UCSD-AML1 (cell line): ENCODE measurements at regions not wholly inside any gene's neighbourhood (a gene's known extent, or its start where the extent isn't known, plus 50 kb on each side); places are given as distances from the start of the nearest gene placed in this dataset.
A peak's percentile ranks its signal among the peaks of the same experiment; 100 is the strongest.

Source experiments
- DNase-seq: peaks from one replicate; lab custom pipeline; 2025; ENCODE audit not compliant: unreplicated experiment; lab: John Stamatoyannopoulos, UW

DNA sequence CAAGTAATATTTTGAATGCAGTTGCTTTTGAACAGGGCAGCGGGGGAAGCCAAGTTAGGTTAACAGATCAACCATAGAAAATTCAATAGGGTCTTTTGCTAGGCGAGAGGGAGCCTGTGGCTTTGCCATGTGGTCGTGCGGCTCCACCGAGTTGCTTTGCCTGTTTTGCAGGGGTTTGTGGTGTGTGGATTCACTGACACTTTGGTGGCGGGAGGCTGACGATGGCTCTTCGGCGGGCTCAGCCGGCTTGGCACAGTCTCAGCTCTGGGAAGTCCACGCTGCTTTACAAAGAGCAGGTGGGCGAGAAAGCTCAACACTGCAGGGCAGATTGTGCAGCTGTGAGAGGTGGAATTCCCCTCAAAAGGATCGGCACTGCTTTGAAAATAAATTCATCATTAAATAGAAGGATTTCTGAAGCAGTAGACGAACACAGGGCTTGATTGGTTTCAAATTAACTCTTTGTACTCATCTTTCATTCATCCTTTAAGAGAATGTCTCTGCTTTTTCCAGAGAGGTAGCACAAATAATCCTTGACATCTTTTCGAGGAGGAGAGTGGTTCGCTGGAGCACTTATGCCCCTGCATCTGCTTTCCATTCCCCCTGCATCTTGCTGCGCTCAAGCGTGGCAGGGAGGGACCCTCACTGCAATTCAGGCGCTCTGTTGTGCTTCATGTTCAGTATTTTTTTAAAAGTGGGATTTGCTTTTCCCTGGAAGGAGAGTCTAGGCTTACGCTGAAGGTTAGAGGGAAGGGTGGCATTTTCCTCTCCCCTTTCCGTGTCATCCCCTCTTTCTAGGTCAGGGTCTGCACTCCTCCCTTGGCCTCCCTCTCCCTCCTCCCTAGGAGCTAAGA, 201.8 kb upstream of the LEF1 start:
- DNase-seq: no peak

DNA sequence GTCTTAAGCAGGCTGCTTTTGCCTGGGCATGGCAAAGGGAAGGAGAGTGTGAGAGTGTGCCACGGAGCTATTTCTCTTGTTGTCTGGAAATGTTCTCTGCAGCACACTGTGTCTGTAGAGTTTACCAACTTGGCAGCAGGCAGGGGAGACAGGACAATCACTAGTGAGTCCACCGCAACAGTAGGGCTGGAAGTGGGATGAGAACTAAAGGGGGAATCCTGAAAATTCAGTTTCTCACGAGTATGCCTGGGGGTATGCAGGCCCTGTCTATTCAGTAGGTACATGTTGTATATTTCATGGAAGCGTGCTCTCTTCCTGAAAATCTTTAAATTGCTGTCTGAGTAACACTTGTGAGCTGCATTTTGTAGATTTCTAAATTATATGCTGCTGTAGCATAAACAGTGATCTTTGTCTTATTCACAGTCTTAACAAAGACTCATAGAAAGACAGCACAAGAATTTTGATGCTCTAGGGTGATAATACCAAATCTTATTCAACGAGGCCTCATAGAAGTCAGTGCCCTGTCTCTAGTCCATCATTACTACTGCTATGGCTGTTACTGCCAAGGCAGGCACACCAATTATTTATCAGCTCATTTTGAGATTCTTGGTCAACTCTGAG, 200.4 kb upstream of the LEF1 start:
- DNase-seq: no peak

DNA sequence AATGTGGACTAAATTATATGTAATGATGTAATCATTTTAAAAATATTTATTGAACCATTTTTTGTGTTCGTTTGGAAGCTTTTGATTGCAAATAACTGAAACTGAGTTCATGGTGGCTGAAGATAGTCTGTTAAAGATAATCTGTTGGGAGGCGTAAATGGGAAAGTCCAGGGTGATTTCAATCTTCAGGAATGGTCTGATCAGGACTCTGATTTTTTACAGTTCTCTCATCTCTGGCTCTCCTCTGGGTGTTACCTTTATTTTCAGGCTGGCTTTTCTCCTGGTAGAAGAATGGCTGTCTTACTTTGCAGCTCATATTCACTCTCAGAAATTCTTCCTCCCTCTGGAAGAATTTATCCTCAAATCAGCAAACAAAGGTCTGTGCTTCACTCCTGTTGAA, 199.0 kb upstream of the LEF1 start:
- DNase-seq: no peak

DNA sequence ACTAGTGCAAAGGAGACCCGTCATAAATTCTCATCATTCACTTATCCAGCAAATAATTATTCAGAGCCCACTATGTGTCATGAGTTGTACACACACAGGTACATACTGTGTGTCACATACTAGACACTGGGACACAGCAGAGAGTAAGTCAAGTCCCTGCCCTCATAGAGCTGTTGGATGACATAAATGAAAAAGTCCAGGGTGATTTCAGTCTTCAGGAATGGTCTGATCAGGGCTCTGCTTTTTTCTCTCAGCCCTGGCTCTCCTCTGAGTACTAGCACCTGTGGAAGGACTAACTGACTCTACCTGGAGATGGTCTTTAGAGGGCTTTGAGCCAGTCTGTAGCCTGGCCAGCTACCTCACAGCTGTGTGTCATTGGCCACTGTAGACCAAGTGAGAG, 198.0 kb upstream of the LEF1 start:
- DNase-seq: no peak

DNA sequence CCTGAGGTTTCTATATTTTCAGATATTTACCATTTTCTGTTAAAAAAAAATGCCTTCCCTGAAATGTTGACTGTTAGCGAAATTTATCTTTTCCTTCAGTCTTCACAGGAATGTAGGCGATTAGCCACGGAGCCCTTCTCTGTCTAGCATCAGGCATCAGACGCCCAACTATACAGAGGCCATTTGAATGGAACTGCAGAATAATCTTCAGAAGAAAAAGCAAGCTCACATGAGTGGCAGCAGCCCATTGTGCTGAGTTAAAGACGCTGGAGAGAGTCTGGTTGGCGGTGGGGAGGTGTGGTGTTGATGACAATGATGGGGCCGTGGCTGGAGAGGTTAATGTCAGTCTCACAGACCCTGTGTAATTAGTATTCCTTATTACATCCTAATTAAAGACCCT, 196.8 kb upstream of the LEF1 start:
- DNase-seq: no peak

DNA sequence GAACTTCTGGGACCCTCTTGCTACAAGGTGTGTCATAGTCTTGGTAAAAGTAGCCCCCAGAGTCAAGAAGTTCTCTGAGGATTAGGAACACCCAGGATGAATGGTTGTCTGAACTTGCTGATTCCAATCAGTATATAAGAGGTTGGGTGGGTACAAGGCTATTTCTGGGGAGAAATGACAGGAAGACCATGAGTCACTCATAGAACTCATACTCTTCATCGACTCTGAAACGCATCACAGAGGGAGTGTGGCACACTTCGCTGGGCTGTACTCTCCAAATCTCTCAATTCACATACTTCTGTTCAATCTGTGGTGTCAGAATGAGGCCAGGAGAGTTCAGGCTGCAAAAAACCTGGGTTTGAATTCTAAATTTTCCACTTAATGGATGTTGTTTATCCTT, 193.2 kb upstream of the LEF1 start:
- no peak for DNase-seq

DNA sequence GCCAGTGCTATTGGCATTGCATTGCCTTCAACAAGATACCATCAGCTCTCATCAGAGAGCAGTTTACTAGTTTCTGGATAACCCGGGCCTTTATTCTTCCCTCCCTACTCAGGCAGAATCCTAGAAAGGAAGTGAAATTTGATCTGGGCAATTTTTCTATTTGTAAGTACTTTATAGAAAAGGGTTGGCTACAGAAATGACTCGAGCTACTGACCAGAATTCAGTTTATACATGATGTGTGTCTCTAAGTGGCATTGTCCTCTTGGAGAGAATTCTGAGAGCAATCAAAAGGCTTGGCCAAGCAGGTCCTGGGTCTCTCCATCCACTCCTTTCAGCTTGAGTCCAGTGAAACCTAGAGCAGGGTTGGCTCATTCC, 192.7 kb upstream of the LEF1 start:
- no peak for DNase-seq

DNA sequence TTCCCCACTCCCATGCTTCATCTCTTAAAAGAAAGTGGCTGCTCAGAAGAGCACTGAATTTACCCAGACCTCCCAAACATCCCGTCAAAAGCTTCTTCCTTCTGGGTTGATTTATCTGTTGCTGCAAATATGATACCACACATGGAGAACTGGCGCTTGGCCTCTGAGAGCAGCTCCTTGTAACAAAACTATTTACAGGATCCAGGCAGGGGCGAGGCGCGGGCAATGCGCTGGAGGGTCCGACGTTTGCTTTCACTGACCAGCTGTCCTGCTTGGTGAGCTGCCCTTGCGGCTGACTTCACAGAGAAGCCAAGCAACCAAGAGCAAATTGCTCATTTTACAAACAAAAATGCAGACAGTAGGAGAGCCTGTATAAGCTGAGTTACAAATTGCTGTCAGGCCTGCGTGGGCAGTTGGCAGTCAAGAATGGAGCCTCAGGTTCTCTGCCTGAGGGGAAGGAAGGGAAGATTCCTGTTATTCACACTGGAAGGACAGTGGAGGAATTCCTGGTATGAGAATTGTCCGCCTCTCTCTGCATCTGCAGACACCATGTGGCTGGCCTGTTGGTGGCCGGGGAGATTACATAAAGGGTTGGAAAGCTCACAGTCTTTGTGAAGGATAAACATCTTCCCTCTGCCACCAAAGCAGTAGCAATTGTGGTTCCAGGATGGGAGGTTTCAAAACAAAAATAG, 192.2 kb upstream of the LEF1 start:
- DNase-seq: no peak

DNA sequence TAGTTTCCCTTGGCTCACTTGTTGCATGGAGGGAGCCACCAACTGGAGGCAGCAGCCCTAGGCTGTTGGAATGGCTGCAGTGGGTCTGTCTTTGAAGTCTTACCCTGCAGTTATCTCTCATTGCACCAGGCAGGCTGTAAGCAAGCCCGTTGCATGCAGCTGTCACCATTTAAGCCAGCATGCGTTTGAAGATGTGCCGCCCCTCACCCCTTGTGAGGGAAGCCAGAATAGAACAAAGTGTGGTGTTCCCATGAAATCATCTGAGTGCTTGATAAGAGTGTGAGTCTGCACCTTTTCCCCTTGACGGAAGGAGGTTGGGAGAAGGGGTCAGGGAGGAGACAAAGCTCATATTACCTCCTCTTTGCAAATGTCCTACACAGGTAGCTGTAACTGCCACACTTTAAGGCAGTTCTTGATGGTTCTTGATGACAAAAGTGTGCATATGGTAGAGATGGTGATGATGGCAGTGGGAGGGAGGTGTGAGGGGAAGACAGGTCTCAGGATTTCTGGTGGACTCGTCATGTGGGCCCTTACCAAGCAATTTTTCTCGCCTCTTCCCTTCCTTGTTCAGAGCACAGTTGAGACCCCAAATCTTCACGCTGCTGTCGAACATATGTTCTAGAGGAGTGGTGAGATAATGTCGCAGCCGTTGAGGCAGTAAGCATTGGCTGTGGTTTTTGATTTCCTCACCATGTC, 191.4 kb upstream of the LEF1 start:
- peak; percentile 12 for DNase-seq

DNA sequence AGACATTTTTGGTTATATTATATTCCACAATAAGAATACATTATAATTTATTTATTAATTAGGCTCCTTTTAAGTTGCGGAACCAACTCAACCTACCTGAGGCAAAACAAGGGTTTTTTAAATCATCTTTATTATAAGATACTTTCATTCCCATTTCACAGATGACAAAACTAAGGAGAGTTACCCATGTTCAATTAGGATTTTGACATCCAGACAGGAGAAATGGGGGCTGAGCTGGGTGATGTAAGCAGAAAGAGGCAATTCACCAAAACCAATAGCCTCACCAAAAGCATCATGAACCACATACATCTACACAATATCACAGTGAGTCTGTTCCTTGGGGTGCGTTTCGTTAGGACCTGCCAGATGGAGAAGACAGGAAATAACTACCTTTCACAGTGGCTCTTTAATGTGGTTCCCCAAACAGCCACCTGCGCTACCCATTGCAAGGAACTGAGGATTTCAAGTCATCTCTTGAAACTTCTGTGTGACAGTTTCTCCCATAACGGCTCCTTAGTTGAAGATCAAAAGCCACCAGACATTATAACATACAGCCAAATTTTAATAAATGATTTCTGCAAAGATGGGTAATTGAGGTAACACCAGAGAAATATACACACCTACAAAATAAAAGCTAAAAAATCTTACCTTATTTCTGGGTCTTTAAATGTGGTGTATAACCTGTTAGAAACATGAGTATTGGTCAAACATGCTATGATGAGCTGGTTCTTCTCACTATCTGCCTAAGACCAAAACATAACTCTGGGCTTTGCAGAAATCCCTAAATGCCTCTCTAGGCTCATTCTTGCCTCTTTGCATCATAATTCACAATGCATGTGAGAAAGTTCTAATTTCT, 190.6 kb upstream of the LEF1 start:
- DNase-seq: no peak

DNA sequence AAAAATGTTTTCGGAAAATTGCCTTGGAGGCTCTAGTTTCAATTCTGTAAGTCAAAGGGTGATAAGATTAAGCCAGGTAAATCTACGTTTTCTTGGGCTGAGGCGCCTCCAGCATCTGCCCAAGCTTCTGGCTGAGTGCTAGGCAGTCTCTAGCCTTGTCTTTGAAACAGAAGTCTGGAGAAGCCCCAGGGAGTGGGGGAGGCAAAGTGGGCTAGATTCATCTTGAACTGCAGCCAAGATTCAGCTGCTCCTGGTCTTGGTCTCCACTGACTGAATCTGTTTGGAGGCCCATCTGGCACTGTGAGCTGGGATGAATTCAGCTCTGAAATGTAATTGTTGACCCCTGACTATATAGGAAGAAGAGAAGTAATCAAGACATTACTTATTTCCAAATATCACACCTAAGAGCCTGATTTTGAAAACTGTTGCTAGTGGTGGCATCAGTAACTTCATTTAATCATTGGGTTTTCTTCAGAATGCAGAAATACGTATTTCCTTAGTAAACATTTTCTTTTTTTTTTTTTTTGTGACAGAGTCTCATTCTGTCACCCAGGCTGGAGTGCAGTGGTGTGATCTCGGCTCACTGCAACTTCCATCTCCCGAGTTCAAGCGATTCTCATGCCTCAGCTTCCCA, 187.3 kb upstream of the LEF1 start:
- DNase-seq: no peak

DNA sequence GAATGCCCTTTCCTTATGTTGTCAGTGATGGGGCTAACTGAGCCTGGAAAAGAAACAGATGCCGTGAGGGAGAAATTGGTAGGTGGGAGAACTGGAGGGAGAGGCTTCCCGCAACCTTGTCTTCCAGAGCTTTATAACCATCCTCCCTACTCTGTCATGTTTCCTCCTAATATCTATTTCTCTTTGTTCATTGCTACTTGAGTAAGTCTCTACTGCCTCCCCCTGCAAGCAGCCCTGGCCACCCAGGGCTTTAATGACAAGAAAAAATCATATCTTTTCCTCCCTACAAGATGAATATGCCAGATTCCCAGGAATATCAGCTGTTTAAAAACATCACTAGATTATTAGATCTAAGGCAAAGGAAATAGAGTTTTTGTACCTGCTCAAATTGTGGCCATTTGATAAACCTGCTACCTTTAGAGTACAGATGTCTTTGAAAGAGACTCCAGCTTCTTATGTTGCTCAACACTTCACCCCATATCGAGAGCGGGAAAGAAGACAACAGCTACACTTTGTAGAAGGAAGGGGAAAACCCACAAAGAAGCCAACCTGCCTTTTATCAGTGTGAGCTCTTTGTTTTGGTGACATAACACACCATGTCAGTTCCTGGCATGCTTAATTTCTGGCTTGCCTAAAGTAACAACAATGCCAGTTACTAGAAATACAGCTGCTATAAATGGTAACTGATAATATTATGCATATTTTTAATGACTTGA, 186.6 kb upstream of the LEF1 start:
- no peak for DNase-seq

DNA sequence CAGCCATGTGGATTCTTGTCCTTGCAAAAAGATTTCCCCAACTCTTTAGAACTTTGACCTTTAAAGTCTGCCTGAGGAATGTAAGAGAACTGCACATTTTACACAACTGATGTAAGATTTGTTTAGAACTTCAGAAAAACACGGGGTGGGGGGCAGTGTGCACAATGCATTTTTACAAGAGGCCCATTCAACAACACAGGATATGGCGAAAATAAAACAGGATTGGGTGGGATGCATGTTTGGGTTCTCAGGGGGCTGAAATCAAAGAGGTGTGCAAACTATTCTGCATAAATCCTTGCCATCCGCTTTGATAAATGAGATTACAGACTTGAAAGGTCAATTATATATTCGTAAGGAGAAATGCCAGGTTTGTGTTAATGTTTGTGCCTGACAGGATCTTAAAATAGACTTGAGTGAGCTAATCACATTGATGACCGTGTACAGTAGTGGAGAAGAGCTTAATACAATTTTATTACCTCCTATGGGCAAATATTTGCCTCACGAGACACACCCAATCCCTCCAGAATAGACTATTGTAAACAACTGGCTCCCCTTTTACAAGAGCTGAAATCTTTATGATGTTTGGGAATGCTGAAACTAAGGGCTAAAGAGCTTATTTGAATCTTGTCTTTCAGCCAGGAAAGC, 184.1 kb upstream of the LEF1 start:
- no peak for DNase-seq

DNA sequence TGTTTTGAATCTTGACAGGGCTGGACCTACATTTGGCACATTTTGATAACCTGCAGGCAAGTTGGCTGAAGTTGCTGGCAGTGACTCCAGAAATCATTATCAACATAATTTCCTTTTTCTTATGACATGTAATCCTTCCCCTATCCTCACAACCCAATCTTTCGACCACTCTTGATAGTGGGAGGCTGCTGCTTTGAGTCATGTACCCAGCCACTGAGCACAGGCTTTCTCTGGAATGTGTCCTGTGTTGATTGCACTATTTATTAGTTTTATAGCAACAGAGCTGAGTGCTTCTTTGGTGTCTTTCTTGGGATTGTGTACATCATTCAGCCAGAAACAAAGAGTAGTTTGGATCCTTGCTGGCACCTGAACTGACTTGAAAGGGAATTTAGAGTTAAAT, 183.1 kb upstream of the LEF1 start:
- no peak for DNase-seq

DNA sequence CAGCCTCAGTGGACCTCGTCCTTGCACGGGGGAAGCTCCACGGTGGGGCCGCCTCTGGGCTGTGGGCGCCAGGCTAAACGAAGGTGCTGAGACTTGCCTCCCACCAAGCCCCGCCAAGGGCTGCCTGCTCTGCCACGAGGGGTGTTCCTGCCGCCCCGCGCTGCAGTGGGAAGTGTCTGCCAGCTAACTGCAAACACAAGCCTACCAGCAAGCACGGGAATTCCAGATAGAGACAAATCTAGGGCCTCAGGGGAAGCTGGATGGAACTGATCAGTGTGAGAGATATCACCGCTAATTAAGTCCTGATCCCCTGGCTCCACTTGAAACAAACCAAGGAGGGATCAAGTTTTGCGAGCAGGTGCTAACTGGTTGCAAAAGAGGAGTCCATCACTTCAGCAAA, 181.6 kb upstream of the LEF1 start:
- DNase-seq: no peak

DNA sequence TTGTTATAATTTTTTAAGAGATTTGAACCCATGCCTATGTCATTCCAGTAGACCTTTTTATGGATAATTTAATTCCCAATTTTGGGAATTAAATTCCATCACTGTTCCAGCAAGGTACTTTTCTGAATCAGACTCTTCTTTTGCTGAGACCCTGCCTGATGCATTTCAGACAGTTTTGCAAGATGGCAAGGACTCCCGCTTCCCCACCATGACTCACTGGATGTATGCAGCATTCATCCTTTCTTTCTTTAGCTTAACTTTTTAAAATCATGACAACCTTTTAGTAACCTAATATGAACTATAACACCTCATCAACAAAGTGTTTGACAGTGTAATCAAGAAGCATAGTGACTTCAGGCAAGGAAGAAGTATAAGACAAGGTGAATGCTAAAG, 178.1 kb upstream of the LEF1 start:
- DNase-seq: no peak

DNA sequence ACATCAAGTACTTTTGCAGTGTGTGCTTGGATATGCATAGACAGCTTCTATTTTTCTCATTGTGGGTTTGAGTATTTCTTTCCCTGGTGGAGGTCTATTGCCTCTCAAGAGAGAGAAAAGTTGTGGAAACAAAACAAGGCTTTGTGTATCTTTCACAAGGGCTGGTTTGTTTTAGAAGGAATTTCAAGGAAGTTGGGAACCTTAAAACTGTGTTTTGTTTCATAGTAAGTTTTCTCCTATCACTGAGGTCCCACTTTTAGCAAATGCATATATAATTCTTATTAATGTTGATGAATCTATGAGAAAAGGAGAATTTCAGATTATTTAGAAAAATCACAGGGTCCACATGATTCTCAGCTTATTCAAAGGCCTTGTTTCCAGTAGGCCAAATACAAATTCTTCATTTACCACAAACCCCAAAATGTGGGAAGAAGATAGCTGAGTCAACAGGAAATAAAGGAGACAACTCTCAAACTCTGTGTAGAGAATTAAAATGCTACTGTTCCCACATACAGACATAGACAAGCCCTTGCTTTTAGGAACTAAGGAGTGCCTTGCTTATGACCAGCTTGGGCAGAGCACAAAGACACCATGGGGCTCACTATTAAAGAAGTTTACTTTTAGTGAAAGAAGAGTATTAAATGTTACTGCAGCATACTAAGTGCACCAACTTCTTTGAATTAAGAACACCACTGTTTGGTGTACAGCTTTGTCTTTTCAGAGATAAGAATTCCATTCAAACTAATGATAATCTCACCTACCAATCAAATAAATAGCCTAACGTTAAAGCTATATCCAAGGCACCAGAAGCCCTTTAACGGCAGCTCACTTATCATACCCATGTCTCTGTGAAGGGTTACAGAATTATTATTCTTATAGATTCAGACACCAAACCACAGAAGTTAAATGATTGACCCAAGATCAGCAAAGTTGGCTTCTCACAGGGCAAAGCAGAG, 177.4 kb upstream of the LEF1 start:
- no peak for DNase-seq

DNA sequence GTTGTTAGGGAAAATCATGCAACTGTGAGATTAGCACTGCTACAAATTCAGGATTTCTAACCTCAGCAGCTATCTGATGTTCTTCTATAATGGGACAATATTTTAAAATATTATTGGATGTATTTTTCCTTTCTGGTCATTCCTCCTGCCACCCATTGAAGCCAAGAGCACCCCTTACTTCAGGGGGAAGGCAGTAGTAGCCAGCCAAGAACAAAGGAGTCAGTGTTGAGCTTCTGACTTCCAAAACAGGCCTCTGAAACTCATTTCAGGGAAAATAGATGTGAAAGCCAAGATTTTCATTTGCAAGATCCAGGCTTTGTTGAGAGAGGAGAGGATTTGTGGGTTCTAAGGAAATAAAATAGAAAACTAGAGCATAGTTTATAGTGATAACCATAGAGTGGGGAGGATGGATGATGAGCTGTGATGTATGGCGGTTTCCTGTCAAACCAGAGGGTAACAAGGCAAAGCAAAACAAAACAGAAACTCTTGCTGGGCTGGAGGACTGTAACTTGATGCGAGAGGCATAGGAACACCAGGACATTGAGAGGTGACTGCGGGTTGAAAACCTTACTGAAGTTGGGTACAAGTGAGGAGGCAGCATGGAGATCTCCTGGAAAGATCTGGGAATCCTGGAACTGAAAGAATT, 173.7 kb upstream of the LEF1 start:
- DNase-seq: no peak
